ENCODE measurements at regions not wholly inside any gene's neighbourhood (a gene's known extent, or its start where the extent isn't known, plus 50 kb on each side); places are given as distances from the start of the nearest gene placed in this dataset.

DNA sequence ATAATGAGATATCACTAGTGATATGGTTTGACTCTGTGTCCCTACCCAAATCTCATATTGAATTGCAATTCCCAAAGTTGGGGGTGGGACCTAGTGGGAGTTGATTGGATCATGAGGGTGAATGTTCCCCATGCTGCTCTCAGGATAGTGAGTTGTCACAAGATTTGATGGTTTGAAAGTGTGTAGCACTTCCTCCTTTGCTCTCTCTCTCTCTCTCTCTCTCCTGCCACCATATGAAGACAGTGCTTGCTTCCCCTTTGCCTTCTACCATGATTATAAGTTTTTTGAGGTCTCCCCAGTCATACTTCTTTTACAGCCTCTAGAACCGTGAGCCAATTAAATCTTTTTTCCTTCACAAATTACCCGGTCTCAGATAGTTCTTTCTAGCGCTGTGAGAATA, 1002.0 kb upstream of the ADGRB3 start:
- TF ChIP-seq, protein P1, sequence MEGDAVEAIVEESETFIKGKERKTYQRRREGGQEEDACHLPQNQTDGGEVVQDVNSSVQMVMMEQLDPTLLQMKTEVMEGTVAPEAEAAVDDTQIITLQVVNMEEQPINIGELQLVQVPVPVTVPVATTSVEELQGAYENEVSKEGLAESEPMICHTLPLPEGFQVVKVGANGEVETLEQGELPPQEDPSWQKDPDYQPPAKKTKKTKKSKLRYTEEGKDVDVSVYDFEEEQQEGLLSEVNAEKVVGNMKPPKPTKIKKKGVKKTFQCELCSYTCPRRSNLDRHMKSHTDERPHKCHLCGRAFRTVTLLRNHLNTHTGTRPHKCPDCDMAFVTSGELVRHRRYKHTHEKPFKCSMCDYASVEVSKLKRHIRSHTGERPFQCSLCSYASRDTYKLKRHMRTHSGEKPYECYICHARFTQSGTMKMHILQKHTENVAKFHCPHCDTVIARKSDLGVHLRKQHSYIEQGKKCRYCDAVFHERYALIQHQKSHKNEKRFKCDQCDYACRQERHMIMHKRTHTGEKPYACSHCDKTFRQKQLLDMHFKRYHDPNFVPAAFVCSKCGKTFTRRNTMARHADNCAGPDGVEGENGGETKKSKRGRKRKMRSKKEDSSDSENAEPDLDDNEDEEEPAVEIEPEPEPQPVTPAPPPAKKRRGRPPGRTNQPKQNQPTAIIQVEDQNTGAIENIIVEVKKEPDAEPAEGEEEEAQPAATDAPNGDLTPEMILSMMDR (IDR thresholded peaks at IDR 0.05): no peak
- no peak for TF ChIP-seq POLR2A (IDR thresholded peaks at IDR 0.05)
- TF ChIP-seq POLR2AphosphoS5 (IDR thresholded peaks at IDR 0.05): no peak

Measured in prostate gland (tissue), 2 donors.